Tibial nerve (tissue), 3 donors: ENCODE measurements at regions not wholly inside any gene's neighbourhood (a gene's known extent, or its start where the extent isn't known, plus 50 kb on each side); places are given as distances from the start of the nearest gene placed in this dataset.

Source experiments
- POLR2A ChIP-seq, 2 donors: fragments of 450-650 bp; IDR thresholded peaks; one replicate each; pipeline ENCODE4 v1.6.1; 2017; ENCODE audit warnings: antibody characterized with exemption in 2 of 2, mild to moderate bottlenecking in 2 of 2, moderate library complexity in 2 of 2
- TF ChIP-seq, protein P1 (sequence below), 5 experiments: fragments of 200-600 bp in 3 of 5; fragments of 450-650 bp in 2 of 5; sonication (generic) in 3 of 5; IDR thresholded peaks; one replicate each; pipeline ENCODE4 v1.5.1; 2016 to 2019; ENCODE audit warnings: antibody characterized with exemption in 5 of 5, mild to moderate bottlenecking in 3 of 5, moderate library complexity in 2 of 5

DNA sequence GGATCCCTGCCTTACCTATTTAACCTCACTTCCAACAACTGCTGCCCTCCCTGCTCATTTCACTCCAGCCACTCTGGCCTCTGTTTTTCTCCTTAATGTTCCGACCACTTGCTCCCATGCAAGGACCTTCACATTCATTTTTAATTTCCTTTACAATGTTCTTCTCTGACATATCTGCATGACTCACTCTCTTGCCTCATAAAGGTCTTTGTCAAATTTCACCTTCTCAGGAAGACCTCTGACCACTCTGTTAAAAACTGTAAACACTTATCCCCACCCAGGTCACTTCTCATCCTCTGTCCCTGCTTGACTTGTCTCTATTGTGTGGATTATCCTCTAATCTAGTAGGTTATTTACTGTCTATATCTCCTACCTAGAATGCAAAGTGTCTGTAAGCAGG, 751.2 kb downstream of the BRINP1 start:
- TF ChIP-seq, protein P1, sequence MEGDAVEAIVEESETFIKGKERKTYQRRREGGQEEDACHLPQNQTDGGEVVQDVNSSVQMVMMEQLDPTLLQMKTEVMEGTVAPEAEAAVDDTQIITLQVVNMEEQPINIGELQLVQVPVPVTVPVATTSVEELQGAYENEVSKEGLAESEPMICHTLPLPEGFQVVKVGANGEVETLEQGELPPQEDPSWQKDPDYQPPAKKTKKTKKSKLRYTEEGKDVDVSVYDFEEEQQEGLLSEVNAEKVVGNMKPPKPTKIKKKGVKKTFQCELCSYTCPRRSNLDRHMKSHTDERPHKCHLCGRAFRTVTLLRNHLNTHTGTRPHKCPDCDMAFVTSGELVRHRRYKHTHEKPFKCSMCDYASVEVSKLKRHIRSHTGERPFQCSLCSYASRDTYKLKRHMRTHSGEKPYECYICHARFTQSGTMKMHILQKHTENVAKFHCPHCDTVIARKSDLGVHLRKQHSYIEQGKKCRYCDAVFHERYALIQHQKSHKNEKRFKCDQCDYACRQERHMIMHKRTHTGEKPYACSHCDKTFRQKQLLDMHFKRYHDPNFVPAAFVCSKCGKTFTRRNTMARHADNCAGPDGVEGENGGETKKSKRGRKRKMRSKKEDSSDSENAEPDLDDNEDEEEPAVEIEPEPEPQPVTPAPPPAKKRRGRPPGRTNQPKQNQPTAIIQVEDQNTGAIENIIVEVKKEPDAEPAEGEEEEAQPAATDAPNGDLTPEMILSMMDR (IDR thresholded peaks at IDR 0.05) = no peak
- TF ChIP-seq POLR2A (IDR thresholded peaks at IDR 0.05) = no peak
